ENCODE measurements at regions not wholly inside any gene's neighbourhood (a gene's known extent, or its start where the extent isn't known, plus 50 kb on each side); places are given as distances from the start of the nearest gene placed in this dataset.

GRCh38 chr2:188013767-188014166 is 277.9 kb upstream of the GULP1 start:
- H3K9me3 ChIP-seq (replicated peaks in 1 of 3), result no peaks in the 10 kb centered on the region
- H3K4me3 ChIP-seq, result no peak overlapping the region
- H3K4me1 ChIP-seq (replicated peaks in 1 of 2), result no peaks in the 10 kb centered on the region
- no peak overlapping the region for H3K27ac ChIP-seq
- intact Hi-C loops (cut with DNase I), result no loop called here
- H3K27me3 ChIP-seq, result no peaks in the 10 kb centered on the region
- DNase-seq, result no peak
- no peaks in the 10 kb centered on the region for H3K36me3 ChIP-seq (replicated peaks in 1 of 2)
- TF ChIP-seq CTCF (IDR thresholded peaks at IDR 0.05), result no peak
- no peak for TF ChIP-seq POLR2A (IDR thresholded peaks at IDR 0.05)

- Histone ChIP-seq H3K4me3 (no peak overlapping the region), H3K9me3 (replicated peaks in 1 of 3) (no peaks in the 10 kb centered on the region), H3K27me3 (no peaks in the 10 kb centered on the region), H3K27ac (no peak overlapping the region), H3K36me3 (replicated peaks in 1 of 2) (no peaks in the 10 kb centered on the region), H3K4me1 (replicated peaks in 1 of 2) (no peaks in the 10 kb centered on the region)
- TF ChIP-seq CTCF (IDR thresholded peaks at IDR 0.05) (no peak), POLR2A (IDR thresholded peaks at IDR 0.05) (no peak)
- intact Hi-C loops (cut with DNase I), result no loop called here
- no peak for DNase-seq
- WGBS, 4 donors, result 85 to 92% (median 88%) methylated on average over 3 of the region's 3 CpGs
Measured at GRCh38 chr2:188016917-188017316, 274.8 kb upstream of the GULP1 start.

- Histone ChIP-seq H3K9me3 (replicated peaks in 1 of 3) (no peaks in the 10 kb centered on the region), H3K36me3 (replicated peaks in 1 of 2) (no peaks in the 10 kb centered on the region), H3K4me3 (no peak overlapping the region), H3K27ac (no peak overlapping the region), H3K27me3 (no peaks in the 10 kb centered on the region), H3K4me1 (replicated peaks in 1 of 2) (no peaks in the 10 kb centered on the region)
- DNase-seq, result no peak
- intact Hi-C loops (cut with DNase I), result no loop called here
- TF ChIP-seq CTCF (IDR thresholded peaks at IDR 0.05) (no peak), POLR2A (IDR thresholded peaks at IDR 0.05) (no peak)
- 80 to 90% (median 86%) methylated on average over 2 of the region's 2 CpGs for WGBS, 4 donors
Measured at GRCh38 chr2:188022389-188022788, 269.3 kb upstream of the GULP1 start.

GRCh38 chr2:188023035-188023434 is 268.6 kb upstream of the GULP1 start:
- intact Hi-C loops (cut with DNase I), result no loop called here
- Histone ChIP-seq H3K9me3 (replicated peaks in 1 of 3) (no peaks in the 10 kb centered on the region), H3K4me3 (no peak overlapping the region), H3K27me3 (no peaks in the 10 kb centered on the region), H3K36me3 (replicated peaks in 1 of 2) (no peaks in the 10 kb centered on the region), H3K27ac (no peak overlapping the region), H3K4me1 (replicated peaks in 1 of 2) (no peaks in the 10 kb centered on the region)
- WGBS, 4 donors, result 80 to 95% (median 87%) methylated on average over 1 of the region's 1 CpG
- TF ChIP-seq CTCF (IDR thresholded peaks at IDR 0.05) (no peak), POLR2A (IDR thresholded peaks at IDR 0.05) (no peak)
- DNase-seq, result no peak

Measured in adrenal gland (tissue), 9 donors.